HG03354 (cell line): ENCODE measurements at regions not wholly inside any gene's neighbourhood (a gene's known extent, or its start where the extent isn't known, plus 50 kb on each side); places are given as distances from the start of the nearest gene placed in this dataset.

Experiments used
- ATAC-seq: cut with Tn5 transposase; IDR thresholded peaks from one replicate; pipeline ENCODE4 v1.9.1; 2021; ENCODE audit warnings: mild to moderate bottlenecking; ENCODE audit not compliant: unreplicated experiment, poor library complexity, severe bottlenecking

GRCh38 chr2:13537771-13538349 lies 821.1 kb downstream of the TRIB2 start:
- ATAC-seq: no peak

GRCh38 chr2:13539296-13539695 lies 822.6 kb downstream of the TRIB2 start:
- no peak for ATAC-seq

DNA sequence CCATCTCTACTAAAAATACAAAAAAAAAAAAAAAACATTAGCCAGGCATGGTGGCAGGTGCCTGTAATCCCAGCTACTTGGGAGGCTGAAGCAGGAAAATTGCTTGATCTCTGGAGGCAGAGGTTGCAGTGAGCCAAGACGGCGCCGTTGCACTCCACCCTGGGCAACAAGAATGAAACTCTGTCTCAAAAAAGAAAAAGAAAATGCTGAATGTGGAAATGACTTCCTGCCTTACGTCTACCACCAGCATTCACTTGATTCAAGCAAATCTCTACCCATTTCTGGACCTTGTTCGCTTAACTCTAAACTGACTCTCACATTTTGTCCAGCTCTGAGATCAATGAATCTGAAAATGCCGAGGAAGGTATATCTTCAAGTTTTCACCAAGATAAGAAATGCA lies 825.3 kb downstream of the TRIB2 start:
- no peak for ATAC-seq

DNA sequence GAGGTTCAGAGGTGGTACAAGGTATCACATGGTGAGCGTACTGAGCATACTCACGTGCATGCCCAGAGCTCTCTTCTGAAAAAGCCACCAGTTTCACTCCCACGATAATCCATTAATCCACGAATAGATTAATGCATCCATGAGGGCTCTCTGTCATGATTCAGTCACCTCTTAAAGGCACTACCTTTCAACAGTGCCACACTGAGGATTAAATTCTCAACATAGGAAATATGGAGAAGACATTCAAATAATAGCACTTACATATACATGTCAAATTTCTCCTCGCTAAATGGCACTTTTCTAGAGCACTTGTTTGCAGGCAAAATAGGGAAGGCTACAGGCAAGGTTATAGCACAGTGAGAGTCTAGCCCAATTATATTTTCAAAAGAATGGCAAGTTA lies 825.9 kb downstream of the TRIB2 start:
- ATAC-seq: no peak

GRCh38 chr2:13543550-13543949 lies 826.8 kb downstream of the TRIB2 start:
- peak; percentile 57 for ATAC-seq

DNA sequence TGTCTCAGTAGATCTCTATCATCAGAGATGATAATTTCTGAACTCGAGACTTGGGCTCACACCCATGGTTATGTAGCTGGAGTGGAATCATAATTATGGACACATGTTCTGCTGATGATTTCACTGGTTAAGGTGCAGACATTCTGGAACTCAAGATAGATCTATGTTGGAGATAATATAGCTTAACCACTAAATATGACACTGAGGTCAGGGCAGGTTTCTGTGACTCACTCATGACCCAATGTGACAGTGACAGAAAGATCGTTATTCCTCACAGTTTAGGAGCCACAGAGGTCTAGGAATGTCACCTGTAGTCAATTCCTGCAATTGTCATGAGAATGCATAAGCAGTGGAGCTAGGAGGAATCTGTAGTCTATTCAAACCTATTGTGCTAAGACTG lies 828.6 kb downstream of the TRIB2 start:
- ATAC-seq: peak; percentile 39

- no peak for ATAC-seq
Measured at GRCh38 chr2:13546131-13546530, 829.4 kb downstream of the TRIB2 start.

DNA sequence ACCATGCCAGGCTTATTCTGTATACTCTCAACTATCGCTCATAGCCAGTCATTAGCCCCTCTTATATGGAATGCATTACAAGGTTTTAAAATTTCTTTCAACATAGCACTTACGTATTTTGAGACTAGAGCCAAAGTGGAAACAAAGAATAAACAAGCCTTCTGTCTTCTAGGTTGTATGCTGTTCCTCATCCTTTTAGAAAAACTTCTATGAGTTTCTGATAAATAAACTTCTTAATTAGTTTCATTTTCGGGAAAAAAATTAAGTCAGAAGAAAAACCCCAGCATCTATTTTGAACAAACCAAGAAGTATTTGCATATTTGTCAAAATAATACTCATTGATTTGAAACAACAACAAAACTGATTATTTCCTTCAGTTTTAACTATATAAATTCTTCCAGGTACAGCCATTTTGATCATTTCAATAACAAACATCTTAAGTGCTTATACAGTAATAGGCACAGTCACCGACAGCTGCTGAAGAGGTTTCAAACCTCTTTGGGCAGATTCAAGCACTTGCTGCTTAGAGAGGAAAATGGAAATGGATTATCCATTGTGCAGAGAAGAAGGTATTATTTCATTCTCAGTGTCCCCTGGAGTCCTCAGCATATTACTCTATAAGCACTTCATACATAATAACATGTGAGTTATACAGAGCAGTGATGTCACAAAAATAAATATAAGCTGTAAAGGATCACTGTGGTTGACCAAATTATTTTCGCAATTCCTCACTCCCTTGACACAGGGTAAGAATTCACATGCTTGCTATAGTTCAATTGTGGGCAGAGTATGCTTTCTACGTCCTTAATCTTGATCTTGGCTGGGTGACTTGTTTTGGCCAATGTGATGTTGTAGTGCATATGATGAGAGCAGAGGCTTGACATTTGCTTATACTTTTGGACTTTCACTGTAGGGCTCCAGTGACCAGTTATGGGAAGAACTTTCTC lies 833.8 kb downstream of the TRIB2 start:
- ATAC-seq: no peak

- ATAC-seq: peak; percentile 80
Measured at GRCh38 chr2:13558368-13558767, 841.6 kb downstream of the TRIB2 start.

- peak; percentile 56 for ATAC-seq
Measured at GRCh38 chr2:13560322-13560721, 843.6 kb downstream of the TRIB2 start.

DNA sequence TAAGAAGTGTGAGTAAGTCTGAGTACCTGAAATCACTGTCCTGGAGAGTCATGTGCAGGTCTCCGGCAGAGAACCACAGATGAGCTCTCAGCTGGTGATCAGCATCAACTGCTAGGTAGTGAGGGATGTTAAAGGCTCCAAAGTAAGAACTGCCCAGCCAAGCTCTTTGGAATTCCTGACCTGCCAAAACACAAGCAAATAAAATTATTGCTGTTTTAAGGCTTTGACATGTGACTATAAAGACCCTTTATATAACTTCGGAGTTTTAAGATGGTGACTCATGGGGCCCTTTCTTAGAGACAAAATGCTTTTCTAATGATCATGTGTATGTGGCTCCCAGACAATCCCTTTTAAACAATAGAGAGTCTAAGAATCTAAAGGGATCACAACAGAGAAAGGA lies 855.7 kb downstream of the TRIB2 start:
- no peak for ATAC-seq

DNA sequence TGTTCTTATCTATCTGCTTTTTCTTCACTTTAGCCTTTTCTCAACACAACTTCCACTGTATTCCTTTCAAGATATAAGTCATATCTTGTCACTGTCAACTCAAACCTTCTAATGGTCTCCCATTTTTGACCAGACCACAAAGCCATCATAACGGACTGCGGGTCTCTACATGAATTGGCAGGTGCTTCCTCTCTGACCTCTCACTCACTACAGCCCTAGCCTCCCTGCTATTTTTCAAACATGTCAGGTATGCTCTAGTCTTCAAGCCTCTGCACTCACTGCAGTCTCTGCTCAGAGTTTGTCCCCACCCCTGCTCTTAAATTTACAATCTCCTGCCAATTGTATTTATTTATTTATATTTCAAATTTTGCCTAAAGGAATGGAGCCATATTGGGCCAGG lies 858.1 kb downstream of the TRIB2 start:
- ATAC-seq: no peak

- no peak for ATAC-seq
Measured at GRCh38 chr2:13576406-13577036, 859.8 kb downstream of the TRIB2 start.

DNA sequence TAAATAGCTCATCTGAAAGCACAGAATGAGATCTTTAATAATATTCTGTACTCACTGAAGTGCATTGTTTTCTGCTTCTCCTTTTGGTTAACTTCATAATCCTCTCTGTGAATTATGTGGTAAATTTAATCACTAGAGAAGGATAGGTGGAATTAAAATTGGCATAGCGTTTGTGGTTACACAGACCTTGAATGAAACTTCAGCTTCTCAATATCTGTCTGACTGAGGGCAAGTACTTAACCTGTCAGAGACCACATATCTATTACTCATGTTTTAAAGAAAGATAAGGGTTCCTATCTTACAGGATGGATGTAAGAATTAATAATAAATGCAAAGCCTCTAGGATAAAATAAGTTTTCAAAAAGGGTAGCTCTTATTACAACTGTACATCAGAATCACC lies 861.8 kb downstream of the TRIB2 start:
- no peak for ATAC-seq

DNA sequence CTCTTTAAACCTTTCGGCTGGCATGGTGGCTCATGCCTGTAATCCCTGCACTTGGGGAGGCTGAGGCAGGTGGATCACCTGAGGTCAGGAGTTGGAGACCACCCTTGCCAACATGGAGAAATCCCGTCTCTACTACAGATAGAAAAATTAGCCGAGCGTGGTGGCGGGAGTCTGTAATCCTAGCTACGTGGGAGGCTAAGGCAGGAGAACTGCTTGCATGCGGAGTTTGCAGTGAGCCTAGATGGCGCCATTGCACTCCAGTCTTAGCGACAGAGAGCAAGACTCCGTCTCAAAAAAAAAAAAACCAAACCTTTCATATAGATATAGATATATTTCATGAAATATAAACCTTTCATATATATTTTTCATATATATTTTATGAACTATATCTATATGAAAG lies 864.7 kb downstream of the TRIB2 start:
- no peak for ATAC-seq

DNA sequence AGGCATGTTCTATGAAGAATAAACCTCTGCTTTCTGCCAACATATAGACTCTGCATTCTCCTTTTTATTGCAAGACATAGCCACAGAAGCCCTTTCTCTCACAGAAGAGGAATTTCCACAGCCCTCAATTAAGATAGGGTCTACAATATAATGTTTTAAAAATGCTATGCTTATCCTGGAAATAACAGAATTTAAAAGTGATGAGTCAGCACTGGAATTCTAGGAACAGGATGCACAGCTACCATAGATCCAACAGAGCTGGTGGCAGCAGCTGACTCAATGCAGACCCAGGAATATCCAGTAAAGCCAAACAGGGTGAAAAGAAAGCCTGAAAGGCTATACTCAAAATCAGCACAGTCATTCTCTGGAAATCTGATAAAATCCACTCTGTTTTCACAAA lies 866.9 kb downstream of the TRIB2 start:
- ATAC-seq: no peak

GRCh38 chr2:13584020-13584419 lies 867.3 kb downstream of the TRIB2 start:
- no peak for ATAC-seq

GRCh38 chr2:13585732-13586131 lies 869.0 kb downstream of the TRIB2 start:
- ATAC-seq: no peak

DNA sequence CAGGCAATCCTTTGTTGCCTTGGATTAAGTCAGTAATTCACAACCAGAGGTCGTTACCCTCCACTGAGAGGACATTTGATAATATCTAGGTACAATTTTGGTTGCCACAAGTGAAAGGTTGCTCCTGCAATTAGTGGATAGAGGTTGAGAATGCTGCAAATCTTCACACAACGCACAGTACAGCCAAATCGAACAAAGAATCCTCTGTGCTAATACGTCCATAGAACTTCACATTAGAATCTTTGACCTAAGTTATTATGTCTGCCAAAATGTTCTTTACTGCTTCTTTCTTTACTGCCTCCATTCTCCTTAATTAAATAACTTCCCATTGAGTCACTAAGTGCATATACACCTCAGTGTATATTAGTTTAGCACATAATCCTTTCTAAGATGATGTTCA lies 879.5 kb downstream of the TRIB2 start:
- no peak for ATAC-seq

- ATAC-seq: no peak
Measured at GRCh38 chr2:13597176-13597575, 880.4 kb downstream of the TRIB2 start.

DNA sequence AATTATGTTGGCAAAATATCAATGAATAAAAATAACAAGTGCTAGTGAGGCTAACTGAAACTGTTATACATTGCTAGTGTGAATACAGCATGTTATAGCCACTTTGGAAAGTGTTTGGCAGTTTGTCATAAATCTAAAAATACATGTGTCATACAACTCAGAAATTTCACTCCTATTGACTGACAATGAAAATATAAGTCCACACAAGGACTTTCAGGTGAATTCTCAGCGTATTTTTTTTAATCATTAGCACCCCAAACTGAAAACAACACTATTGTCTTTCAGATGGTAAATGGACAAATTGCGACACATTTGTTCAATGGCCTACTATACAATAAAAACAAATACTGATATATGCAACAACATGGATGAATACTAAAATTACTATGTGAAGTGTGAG lies 884.8 kb downstream of the TRIB2 start:
- ATAC-seq: no peak
